ENCODE measurements at regions not wholly inside any gene's neighbourhood (a gene's known extent, or its start where the extent isn't known, plus 50 kb on each side); places are given as distances from the start of the nearest gene placed in this dataset.

GRCh38 chr3:106172101-106172500 lies 303.3 kb upstream of the CBLB start:
- no peak for DNase-seq (ENCODE audit: low read depth in 2 of 2)

DNA sequence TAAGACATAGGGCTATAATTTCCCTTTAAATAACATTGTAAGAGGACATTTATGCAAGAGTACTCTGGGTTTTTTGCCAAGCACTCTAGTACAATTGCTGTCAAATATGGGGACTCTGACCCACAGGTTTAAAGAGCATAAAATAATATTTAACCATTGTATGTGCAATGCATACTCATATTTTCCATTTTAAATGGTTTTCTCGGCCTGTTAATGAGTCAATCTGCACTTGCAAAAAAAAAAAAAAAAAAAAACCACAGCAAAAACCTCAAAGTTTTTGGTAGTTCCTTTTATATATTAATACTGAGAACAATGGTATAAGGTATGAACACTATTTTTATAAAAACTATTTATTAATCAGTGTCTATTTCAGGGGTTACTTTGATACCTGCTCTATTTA lies 304.0 kb upstream of the CBLB start:
- DNase-seq (ENCODE audit: low read depth in 2 of 2), result no peak

DNA sequence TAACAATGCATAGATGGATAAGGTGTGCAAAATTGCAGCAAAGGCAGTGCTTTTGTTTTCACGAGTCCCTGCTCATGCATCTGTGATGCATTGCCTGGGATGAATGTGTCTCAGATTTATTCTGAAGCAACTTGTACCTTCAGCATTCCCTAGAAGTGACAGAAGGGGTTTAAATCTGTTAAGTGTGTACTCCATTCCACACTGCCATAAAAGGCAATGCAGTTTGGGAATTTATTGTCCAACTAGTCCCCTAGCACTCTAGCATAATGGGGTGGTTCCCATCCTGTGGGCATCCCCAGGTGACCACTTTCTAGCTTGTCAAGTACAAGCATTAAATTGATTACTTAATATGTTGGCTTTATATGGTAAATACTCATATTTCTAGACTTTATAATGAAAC lies 306.5 kb upstream of the CBLB start:
- no peak for DNase-seq (ENCODE audit: low read depth in 2 of 2)

DNA sequence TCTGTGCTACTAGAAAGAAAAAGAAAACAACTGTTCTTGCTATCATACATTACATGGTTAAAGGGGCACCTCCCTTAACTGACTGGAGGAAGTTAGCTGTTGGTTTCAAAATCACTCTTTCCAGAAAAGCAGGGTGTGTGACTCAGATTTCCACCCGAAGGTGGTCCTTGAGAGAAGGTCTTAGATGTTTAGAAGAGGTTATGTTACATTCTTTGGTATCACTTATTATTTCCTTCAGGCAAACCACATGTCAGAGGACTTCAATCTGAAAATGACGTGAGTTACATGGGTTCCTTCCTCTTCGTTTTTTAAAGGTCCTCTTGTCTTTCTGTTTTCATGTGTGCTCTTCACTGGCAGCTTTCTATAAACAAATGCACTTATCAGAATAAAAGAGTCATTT lies 307.9 kb upstream of the CBLB start:
- peak; percentile 26 to 59 for DNase-seq (ENCODE audit: low read depth in 2 of 2)

DNA sequence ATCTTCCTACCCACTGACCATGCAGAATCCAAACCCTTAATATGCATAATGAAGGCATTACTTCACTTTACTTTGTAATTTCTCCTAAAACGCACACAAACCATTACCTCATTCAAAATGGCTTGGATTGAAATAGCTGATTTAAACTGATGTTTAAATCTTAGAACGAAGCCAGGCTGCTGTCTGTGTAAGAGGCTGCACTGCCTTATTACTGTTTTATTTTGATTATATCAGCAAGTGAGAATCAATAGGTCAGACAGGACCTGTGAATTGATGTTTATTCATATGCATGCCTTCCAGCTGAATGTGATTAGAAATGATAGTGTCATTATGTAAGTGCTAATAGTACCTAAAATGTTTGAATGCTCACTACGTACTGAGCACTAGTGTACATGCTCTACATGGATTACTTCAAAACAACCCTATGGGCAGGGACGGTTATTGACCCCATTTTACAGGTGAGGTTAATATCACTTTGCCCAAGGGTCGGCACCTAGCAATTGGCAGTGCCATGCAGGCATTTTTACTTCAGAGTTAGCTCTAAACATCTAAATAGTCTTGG lies 314.2 kb upstream of the CBLB start:
- no peak for DNase-seq (ENCODE audit: low read depth in 2 of 2)

GRCh38 chr3:106183762-106184391 lies 315.1 kb upstream of the CBLB start:
- DNase-seq (ENCODE audit: low read depth in 2 of 2), result no peak

DNA sequence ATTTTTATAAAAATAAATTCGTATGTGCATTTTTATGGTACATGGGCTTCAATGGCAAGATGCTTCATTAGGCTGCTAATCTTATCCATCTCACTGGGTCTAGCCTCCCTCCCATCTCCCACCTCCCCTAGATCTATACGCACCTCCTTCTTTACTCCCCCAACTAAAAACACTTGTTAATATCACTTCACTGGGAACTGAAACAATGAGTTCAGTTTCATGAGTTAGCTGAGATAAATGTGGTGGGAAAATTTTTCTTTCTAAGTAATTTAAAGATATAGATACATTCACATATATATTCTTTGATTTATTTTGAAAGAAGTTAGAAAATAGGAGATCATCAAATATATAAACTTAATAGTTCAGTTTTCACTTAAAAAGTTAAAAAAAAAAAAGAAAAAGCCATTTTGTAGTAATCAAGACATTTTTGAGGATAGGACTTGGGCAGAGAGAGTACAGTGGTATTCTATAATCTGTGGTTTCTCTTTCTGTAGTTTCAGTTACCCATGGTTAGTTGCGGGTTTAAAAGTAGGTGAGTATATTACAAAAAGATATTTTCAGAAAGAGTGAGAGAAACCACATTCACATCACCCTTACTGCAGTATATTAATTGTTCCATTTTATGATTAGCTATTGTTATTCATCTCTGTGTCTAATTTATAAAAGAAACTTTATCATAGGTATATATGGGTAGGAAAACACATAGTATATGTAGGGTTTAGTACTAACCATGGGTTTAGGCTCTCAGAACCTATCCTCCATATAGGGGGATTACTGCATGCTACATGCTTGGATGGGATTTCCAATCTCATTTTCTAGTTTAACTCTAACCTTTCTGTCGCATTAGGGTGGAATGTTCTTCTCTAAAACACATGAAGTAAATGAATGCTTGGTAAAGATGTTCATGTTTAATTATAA lies 316.0 kb upstream of the CBLB start:
- no peak for DNase-seq (ENCODE audit: low read depth in 2 of 2)

GRCh38 chr3:106185949-106186348 lies 317.1 kb upstream of the CBLB start:
- DNase-seq (ENCODE audit: low read depth in 2 of 2), result no peak

- DNase-seq (ENCODE audit: low read depth in 2 of 2), result no peak
These were observed 321.5 kb upstream of the CBLB start for GRCh38 chr3:106190296-106190695.

GRCh38 chr3:106191211-106191610 lies 322.4 kb upstream of the CBLB start:
- no peak for DNase-seq (ENCODE audit: low read depth in 2 of 2)

GRCh38 chr3:106191913-106192312 lies 323.1 kb upstream of the CBLB start:
- no peak for DNase-seq (ENCODE audit: low read depth in 2 of 2)

DNA sequence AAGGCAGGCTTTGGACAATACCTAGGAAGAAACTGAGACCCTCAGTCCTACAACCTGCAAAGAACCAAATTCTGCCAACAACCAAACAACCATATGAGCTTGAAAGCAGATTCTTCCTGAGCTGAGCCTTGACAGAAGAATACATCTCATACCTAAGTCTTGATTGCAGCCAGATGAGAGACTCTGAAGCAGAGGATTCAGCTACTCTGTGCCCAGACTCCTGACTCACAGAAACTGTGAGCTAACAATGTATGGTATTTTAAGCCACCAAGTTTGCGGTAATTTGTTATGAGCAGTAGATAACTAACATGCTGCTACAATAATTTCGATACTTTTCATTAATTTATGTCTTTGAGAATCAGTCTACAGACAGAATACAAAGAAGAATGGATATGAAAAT lies 325.1 kb upstream of the CBLB start:
- no peak for DNase-seq (ENCODE audit: low read depth in 2 of 2)

- no peak for DNase-seq (ENCODE audit: low read depth in 2 of 2)
These were observed 325.9 kb upstream of the CBLB start for GRCh38 chr3:106194726-106195125.

DNA sequence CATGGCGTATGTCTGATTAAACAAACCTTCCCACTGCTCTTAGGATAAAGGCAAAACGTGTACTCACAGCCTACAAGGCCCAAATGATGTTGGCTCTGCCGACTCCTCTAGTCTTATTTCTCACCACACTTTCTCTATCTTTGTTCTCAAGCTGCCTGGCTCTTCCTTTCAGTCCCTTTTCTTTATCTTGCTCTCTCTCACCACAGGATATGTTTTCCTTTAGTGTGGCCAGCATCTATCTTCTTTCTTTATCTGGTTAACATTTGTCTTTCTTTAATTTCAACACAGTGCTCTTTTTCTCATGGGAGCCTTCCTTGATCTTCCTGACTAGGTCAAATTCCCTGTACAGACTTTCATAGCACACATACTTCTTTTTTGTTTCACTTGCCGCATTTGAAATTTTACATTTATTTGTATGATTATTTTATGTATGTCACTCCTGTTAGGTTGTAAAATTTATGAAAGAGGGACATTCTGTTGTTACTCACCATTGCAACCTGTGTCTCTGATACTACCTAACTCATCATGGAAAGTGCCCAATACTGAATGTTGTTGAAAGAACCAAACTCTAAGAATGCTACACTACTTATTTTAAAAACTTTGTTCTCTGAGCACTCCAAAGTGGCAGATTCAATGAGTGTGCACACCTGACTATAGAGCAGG lies 328.9 kb upstream of the CBLB start:
- DNase-seq (ENCODE audit: low read depth in 2 of 2), result no peak

GRCh38 chr3:106204160-106204868 lies 335.5 kb upstream of the CBLB start:
- DNase-seq (ENCODE audit: low read depth in 2 of 2), result no peak

GRCh38 chr3:106206146-106206545 lies 337.3 kb upstream of the CBLB start:
- DNase-seq (ENCODE audit: low read depth in 2 of 2), result no peak

GRCh38 chr3:106206613-106207012 lies 337.8 kb upstream of the CBLB start:
- no peak for DNase-seq (ENCODE audit: low read depth in 2 of 2)

- DNase-seq (ENCODE audit: low read depth in 2 of 2), result no peak
These were observed 339.4 kb upstream of the CBLB start for GRCh38 chr3:106208251-106208650.

GRCh38 chr3:106208967-106209366 lies 340.2 kb upstream of the CBLB start:
- DNase-seq (ENCODE audit: low read depth in 2 of 2), result no peak

DNA sequence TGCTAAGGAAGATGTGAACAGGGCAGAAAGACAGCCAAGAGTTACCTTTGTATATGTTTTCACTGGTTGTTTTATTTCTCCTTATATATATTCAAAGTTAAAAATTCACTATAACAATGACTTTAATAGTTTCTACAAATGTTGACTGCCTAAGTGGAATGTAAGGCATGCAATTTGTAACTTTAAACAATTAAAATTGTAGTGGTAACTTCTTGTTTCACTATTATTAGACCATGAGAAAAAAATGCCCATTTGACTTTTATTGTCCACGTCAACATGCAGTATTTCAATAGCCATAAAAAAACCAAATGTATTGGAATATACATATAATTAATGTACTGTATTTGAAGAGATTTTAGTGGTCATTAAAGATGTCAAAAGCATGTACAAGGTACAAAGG lies 340.7 kb upstream of the CBLB start:
- no peak for DNase-seq (ENCODE audit: low read depth in 2 of 2)

DNA sequence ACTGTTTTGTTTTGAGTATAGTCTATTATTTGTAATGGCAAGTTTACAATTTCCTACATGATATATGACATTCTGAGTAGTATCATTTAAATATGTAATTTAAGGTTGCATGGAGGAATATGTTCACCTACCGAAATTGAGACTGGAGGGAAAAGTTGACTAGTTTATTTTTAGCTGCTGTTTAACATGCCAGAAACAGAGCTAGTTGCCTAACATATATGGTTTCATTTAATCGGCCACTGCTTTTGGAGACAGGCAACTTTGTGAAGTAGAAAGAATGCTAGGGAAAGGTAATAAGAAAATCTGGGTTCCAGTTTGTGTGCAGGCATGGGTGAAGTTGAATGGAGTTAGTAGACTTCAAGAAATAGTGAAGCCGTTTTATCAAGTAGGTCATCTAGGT lies 342.1 kb upstream of the CBLB start:
- DNase-seq (ENCODE audit: low read depth in 2 of 2), result no peak

DNA sequence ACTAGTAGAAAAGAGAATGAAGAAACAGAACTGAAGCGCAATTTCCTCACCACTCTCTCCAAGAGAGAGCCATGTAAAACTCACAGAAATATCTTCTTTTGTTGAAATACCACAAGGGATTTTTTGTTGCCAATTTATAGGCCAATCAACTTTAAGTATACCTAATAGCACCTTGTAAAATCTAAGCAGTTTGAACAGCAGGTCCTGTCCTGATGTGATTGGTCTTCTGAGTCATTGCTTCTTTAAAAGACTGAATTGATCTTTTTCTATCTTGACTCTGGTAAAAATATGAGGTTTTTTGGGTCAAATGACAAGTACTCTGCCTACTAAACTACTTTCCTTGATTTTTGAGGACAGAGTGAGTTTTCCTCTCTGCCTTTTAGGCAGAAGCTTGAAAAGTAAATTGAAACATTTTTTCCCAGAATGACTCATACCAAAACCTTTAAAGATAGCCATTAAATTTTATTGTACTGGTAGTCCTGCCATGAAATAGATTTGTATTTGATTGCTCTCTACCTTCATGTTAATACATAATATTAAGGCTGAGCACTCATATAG lies 343.9 kb upstream of the CBLB start:
- no peak for DNase-seq (ENCODE audit: low read depth in 2 of 2)
